Neural cell (in vitro differentiated cells): ENCODE measurements at regions not wholly inside any gene's neighbourhood (a gene's known extent, or its start where the extent isn't known, plus 50 kb on each side); places are given as distances from the start of the nearest gene placed in this dataset.

ENCODE experiments used
- H2AFZ ChIP-seq: fragments of 200-600, 300-800 bp; sonication (generic), shearing (Covaris generic); 2 replicates; pipeline ENCODE4 v1.6.0; 2014; ENCODE audit warnings: low read depth, mild to moderate bottlenecking, antibody characterized with exemption, low read length, moderate library complexity
- H3F3A ChIP-seq: fragments of 200-600 bp; shearing (Covaris generic); 2 replicates; pipeline ENCODE4 v1.6.1; 2016; ENCODE audit warnings: mild to moderate bottlenecking, moderate library complexity, mixed read lengths, antibody characterized with exemption, low read length; ENCODE audit not compliant: insufficient read depth, poor library complexity, severe bottlenecking
- H3K27ac ChIP-seq: fragments of 200-600, 300-800 bp; sonication (generic), shearing (Covaris generic); 2 replicates; pipeline ENCODE4 v1.5.1; 2014; ENCODE audit warnings: mild to moderate bottlenecking, low read length, moderate library complexity
- H3K27me3 ChIP-seq: fragments of 300-800, 200-600 bp; sonication (generic), shearing (Covaris generic); 2 replicates; pipeline ENCODE4 v1.6.0; 2014; ENCODE audit warnings: mild to moderate bottlenecking, low read depth, low read length, moderate library complexity; ENCODE audit not compliant: insufficient read depth
- H3K36me3 ChIP-seq: fragments of 300-800, 200-600 bp; sonication (generic), shearing (Covaris generic); 2 replicates; pipeline ENCODE4 v1.5.1; 2014; ENCODE audit warnings: mild to moderate bottlenecking, antibody characterized with exemption, low read length, moderate library complexity; ENCODE audit not compliant: insufficient read depth
- H3K4me2 ChIP-seq: fragments of 300-800, 200-600 bp; sonication (generic), shearing (Covaris generic); 2 replicates; pipeline ENCODE4 v1.6.0; 2014; ENCODE audit warnings: mild to moderate bottlenecking, low read length
- H3K4me3 ChIP-seq: fragments of 300-800, 200-600 bp; sonication (generic), shearing (Covaris generic); 2 replicates; pipeline ENCODE4 v1.5.1; 2014; ENCODE audit warnings: mild to moderate bottlenecking, low read length, moderate library complexity
- H3K79me2 ChIP-seq: fragments of 200-600 bp; shearing (Covaris generic); replicated peaks from 2 replicates; pipeline ENCODE4 v1.6.0; 2014; ENCODE audit warnings: mild to moderate bottlenecking, low read length, moderate library complexity; ENCODE audit not compliant: insufficient read depth
- H3K9ac ChIP-seq: fragments of 300-800, 200-600 bp; sonication (generic), shearing (Covaris generic); 2 replicates; pipeline ENCODE4 v1.6.1; 2016; ENCODE audit warnings: mild to moderate bottlenecking, low read length, mixed read lengths
- H3K9me2 ChIP-seq: fragments of 200-600 bp; shearing (Covaris generic); 2 replicates; pipeline ENCODE4 v1.6.1; 2016; ENCODE audit warnings: mild to moderate bottlenecking, low read length, mixed read lengths; ENCODE audit not compliant: insufficient read depth
- H3K9me3 ChIP-seq: fragments of 200-600, 300-800 bp; sonication (generic), shearing (Covaris generic); 2 replicates; pipeline ENCODE4 v1.6.1; 2016; ENCODE audit warnings: mild to moderate bottlenecking, mixed run types, low read length, moderate library complexity, mixed read lengths
- H4K20me1 ChIP-seq: fragments of 200-600 bp; shearing (Covaris generic); 2 replicates; pipeline ENCODE4 v1.6.1; 2016; ENCODE audit warnings: mild to moderate bottlenecking, mixed run types; ENCODE audit not compliant: insufficient read depth
- EP300 ChIP-seq: fragments of 450-650 bp; conservative IDR thresholded peaks from 2 replicates; pipeline ENCODE4 v1.6.1; 2014; ENCODE audit warnings: antibody characterized with exemption, mild to moderate bottlenecking, moderate library complexity; ENCODE audit not compliant: poor library complexity, severe bottlenecking
- EZH2 ChIP-seq: fragments of 200-600, 300-800 bp; shearing (Covaris generic), sonication (generic); IDR thresholded peaks from 2 replicates; pipeline ENCODE4 v1.6.1; 2014; ENCODE audit warnings: antibody characterized with exemption, low read length, borderline replicate concordance, mild to moderate bottlenecking; ENCODE audit not compliant: insufficient read depth, poor library complexity, severe bottlenecking
- MXI1 ChIP-seq: fragments of 450-650 bp; conservative IDR thresholded peaks from 2 replicates; pipeline ENCODE4 v1.6.1; 2014; ENCODE audit warnings: antibody characterized with exemption, mild to moderate bottlenecking; ENCODE audit not compliant: poor library complexity, severe bottlenecking
- POLR2AphosphoS5 ChIP-seq: IDR thresholded peaks from 2 replicates; pipeline ENCODE4 v1.6.1; 2012
- RAD21 ChIP-seq: fragments of 450-650 bp; conservative IDR thresholded peaks from 2 replicates; pipeline ENCODE4 v1.6.1; 2014; ENCODE audit warnings: antibody characterized with exemption, mild to moderate bottlenecking, moderate library complexity
- REST ChIP-seq: IDR thresholded peaks from 2 replicates; pipeline ENCODE4 v1.6.1; 2012; ENCODE audit warnings: borderline replicate concordance
- SMC3 ChIP-seq: fragments of 450-650 bp; conservative IDR thresholded peaks from 2 replicates; pipeline ENCODE4 v1.6.1; 2014; ENCODE audit warnings: antibody characterized with exemption, mild to moderate bottlenecking, moderate library complexity; ENCODE audit not compliant: poor library complexity
- TAF1 ChIP-seq: IDR thresholded peaks from 2 replicates; pipeline ENCODE4 v1.6.1; 2012; ENCODE audit warnings: low read depth
- TF ChIP-seq, protein P1 (sequence below): fragments of 450-650 bp; IDR thresholded peaks from 2 replicates; pipeline ENCODE4 v1.5.1; 2014; ENCODE audit warnings: antibody characterized with exemption, mild to moderate bottlenecking, moderate library complexity; ENCODE audit not compliant: poor library complexity, severe bottlenecking

- H4K20me1 ChIP-seq = no peaks in the 10 kb centered on the region
- no peak overlapping the region for H3K4me2 ChIP-seq
- H3K79me2 ChIP-seq = no peaks in the 10 kb centered on the region
- TF ChIP-seq EZH2 = no peak
- no peak for TF ChIP-seq REST
- TF ChIP-seq MXI1 = no peak
- TF ChIP-seq SMC3 = no peak
- no peak for TF ChIP-seq TAF1
- no peak for TF ChIP-seq EP300
- TF ChIP-seq RAD21 = no peak
- TF ChIP-seq, protein P1, sequence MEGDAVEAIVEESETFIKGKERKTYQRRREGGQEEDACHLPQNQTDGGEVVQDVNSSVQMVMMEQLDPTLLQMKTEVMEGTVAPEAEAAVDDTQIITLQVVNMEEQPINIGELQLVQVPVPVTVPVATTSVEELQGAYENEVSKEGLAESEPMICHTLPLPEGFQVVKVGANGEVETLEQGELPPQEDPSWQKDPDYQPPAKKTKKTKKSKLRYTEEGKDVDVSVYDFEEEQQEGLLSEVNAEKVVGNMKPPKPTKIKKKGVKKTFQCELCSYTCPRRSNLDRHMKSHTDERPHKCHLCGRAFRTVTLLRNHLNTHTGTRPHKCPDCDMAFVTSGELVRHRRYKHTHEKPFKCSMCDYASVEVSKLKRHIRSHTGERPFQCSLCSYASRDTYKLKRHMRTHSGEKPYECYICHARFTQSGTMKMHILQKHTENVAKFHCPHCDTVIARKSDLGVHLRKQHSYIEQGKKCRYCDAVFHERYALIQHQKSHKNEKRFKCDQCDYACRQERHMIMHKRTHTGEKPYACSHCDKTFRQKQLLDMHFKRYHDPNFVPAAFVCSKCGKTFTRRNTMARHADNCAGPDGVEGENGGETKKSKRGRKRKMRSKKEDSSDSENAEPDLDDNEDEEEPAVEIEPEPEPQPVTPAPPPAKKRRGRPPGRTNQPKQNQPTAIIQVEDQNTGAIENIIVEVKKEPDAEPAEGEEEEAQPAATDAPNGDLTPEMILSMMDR = no peak
- TF ChIP-seq POLR2AphosphoS5 = no peak
- H3K36me3 ChIP-seq = no peaks in the 10 kb centered on the region
- no peaks in the 10 kb centered on the region for H3F3A ChIP-seq
- H3K27me3 ChIP-seq = no peaks in the 10 kb centered on the region
- H2AFZ ChIP-seq = no peak overlapping the region
- H3K27ac ChIP-seq = no peak overlapping the region
- no peaks in the 10 kb centered on the region for H3K9me2 ChIP-seq
- H3K4me3 ChIP-seq = no peak overlapping the region
- H3K9me3 ChIP-seq = no peaks in the 10 kb centered on the region
- H3K9ac ChIP-seq = no peak overlapping the region
These were observed 985.7 kb downstream of the SQOR start for GRCh38 chr15:46620392-46621013.

DNA sequence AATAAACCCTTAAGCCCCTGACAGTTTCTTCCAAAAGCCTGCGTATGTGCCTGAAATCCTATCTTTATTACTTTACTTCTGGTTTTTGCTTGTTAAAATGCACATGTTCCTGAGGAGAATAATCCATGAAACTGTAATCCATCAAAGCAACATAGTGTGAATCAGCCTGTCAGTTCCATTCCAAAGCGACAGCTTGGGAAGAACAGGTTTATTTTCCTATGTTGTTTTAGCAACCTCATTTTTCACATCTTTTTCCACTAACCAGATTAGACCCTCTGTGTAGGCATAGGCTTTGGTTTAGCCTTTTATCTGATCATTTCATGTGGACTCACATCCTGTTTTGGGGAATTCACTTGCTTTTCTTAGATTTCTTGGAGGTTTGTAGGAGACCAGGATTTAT is 988.0 kb downstream of the SQOR start:
- Histone ChIP-seq H3F3A (no peaks in the 10 kb centered on the region), H3K79me2 (no peaks in the 10 kb centered on the region), H3K9ac (no peak overlapping the region), H3K27ac (peak overlapping the region; percentile 13), H3K4me3 (no peak overlapping the region), H3K4me2 (no peak overlapping the region), H3K27me3 (no peaks in the 10 kb centered on the region), H3K9me3 (no peaks in the 10 kb centered on the region), H4K20me1 (no peaks in the 10 kb centered on the region), H2AFZ (no peak overlapping the region), H3K36me3 (no peaks in the 10 kb centered on the region), H3K9me2 (no peaks in the 10 kb centered on the region)
- no peak for TF ChIP-seq EZH2
- TF ChIP-seq EP300 = peak; percentile 44

- Histone ChIP-seq H3K9ac (no peak overlapping the region), H3K9me3 (no peaks in the 10 kb centered on the region), H3K27me3 (no peaks in the 10 kb centered on the region), H3F3A (peaks cover 4% of the 10 kb centered on the region), H2AFZ (no peak overlapping the region), H3K27ac (no peak overlapping the region), H3K36me3 (no peaks in the 10 kb centered on the region), H3K4me2 (no peak overlapping the region), H3K79me2 (no peaks in the 10 kb centered on the region), H3K9me2 (no peaks in the 10 kb centered on the region), H3K4me3 (no peak overlapping the region), H4K20me1 (no peaks in the 10 kb centered on the region)
- TF ChIP-seq MXI1 (no peak), TAF1 (no peak), SMC3 (peak; percentile 23), EZH2 (no peak), REST (no peak), POLR2AphosphoS5 (no peak), EP300 (no peak), RAD21 (peak; percentile 28)
- TF ChIP-seq, protein P1 = peak; percentile 44
These were observed 1001.4 kb downstream of the SQOR start for GRCh38 chr15:46636206-46636605.
